Testis (tissue), 2 donors: ENCODE measurements at regions not wholly inside any gene's neighbourhood (a gene's known extent, or its start where the extent isn't known, plus 50 kb on each side); places are given as distances from the start of the nearest gene placed in this dataset.

Experiments used
- POLR2A ChIP-seq: fragments of 450-650 bp; IDR thresholded peaks from one replicate; pipeline ENCODE4 v1.6.1; 2017; ENCODE audit warnings: antibody characterized with exemption, mild to moderate bottlenecking, moderate library complexity
- TF ChIP-seq, protein P1 (sequence below), 3 experiments: fragments of 450-650 bp in 2 of 3; fragments of 200-600 bp in 1 of 3; sonication (generic) in 1 of 3; IDR thresholded peaks; one replicate each; pipeline ENCODE4 v1.5.1; 2016 to 2019; ENCODE audit warnings: antibody characterized with exemption in 3 of 3, mild to moderate bottlenecking in 2 of 3, moderate library complexity in 1 of 3

DNA sequence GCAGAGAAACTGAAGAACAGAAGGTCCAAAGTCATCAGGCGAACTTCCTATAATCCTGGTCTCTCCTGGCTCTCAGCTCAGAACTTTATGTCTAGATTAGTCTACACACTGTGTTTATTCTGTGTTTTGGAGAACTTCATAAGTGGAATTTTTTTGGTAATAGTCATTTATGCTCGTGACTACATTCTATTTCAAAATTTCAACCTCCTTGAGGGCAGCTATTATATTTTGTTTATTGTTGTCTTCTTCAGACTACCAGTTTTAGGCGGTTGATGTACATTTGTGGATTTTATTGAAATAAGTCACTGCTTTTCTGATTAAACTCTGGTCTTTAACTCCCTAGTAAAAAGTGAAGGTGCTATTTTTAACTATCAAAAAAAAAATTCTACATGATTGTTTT lies 816.6 kb downstream of the SATB2 start:
- TF ChIP-seq, protein P1, sequence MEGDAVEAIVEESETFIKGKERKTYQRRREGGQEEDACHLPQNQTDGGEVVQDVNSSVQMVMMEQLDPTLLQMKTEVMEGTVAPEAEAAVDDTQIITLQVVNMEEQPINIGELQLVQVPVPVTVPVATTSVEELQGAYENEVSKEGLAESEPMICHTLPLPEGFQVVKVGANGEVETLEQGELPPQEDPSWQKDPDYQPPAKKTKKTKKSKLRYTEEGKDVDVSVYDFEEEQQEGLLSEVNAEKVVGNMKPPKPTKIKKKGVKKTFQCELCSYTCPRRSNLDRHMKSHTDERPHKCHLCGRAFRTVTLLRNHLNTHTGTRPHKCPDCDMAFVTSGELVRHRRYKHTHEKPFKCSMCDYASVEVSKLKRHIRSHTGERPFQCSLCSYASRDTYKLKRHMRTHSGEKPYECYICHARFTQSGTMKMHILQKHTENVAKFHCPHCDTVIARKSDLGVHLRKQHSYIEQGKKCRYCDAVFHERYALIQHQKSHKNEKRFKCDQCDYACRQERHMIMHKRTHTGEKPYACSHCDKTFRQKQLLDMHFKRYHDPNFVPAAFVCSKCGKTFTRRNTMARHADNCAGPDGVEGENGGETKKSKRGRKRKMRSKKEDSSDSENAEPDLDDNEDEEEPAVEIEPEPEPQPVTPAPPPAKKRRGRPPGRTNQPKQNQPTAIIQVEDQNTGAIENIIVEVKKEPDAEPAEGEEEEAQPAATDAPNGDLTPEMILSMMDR (IDR thresholded peaks at IDR 0.05): no peak
- no peak for TF ChIP-seq POLR2A
